SKM-1 treated with dmso at 0.1 percent for 144 hours (cell line): ENCODE measurements at regions not wholly inside any gene's neighbourhood (a gene's known extent, or its start where the extent isn't known, plus 50 kb on each side); places are given as distances from the start of the nearest gene placed in this dataset.

Source experiments
- DNase-seq: peaks from one replicate; lab custom pipeline; 2025; ENCODE audit not compliant: unreplicated experiment; lab: John Stamatoyannopoulos, UW

GRCh38 chr9:106728860-106729259 is 134.1 kb upstream of the ZNF462 start:
- no peak for DNase-seq

GRCh38 chr9:106731910-106732309 is 131.1 kb upstream of the ZNF462 start:
- no peak for DNase-seq

GRCh38 chr9:106733828-106734380 is 129.1 kb upstream of the ZNF462 start:
- no peak for DNase-seq

DNA sequence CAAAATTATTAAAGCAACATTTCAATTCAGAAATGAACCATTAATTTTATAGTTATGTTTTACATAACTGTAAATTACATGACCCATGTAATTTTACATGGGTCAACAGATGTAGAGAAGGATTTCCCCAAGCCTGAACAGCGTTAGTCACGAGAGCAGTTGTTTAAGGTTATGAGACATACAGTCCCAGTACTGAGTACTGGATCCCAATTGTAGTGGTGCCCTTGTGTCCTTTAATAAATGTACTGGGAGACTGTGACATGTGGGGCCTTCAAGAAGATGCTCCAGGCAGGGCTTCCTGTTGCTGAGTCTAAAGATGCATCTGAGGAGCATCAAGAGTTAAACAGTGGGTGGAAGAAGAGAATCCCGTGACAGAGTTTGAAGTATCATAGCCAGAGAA is 125.5 kb upstream of the ZNF462 start:
- no peak for DNase-seq

DNA sequence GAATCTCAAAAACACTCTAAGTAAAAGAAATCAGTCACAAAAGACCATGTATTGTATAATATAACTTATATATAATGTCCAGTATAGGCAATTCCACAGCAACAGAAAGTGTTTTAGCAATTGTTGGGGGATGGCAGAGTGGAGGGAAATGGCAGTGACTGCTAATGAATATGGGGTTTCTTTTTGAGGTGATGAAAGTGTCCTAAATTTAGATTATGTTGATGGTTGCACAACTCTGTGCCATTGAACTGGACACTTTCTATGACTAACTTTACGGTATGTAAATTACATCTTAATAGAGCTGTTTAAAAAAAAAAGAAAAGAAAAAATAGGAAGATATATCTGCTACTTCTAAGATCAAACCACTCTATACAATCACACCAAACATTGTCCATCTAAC is 124.9 kb upstream of the ZNF462 start:
- DNase-seq: no peak

DNA sequence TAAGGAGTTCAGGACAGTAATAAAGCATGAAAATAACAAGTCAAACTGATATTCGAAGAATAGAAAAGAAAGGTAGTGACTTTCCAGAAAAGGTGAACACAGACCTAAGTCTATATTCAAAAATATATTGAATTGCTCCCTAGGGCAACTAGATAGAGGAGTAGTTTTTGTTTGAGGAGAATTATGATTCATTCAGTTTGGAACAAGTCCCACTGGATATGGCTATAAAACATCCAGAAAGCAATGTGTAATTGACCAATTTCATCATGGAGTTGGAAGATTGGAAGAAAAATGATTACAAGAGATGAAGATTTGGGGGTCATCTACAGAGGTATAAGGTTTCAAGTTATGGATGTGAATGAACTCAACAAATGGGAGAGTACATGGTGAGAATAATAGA is 117.5 kb upstream of the ZNF462 start:
- DNase-seq: no peak

GRCh38 chr9:106745876-106746275 is 117.1 kb upstream of the ZNF462 start:
- no peak for DNase-seq

DNA sequence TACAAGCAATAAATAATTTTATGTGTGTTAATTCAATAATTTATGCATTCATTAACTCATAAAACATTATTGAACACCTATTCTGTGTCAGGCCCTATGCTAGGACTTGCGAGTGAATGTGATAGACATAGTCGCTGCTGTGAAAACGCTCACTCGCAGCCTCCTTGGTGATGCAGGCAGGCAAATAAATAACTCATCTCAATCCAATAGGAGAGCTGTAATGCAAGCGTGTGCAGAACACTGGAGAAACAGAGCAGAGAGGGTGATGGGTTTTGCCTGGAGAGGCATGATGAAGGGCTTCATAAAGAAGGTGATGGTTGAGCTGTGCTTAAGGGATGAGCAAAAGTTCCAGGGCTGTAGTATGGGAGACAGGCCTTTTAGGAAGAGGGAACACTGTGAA is 111.3 kb upstream of the ZNF462 start:
- DNase-seq: no peak

- DNase-seq: no peak
Observed at GRCh38 chr9:106752581-106752980, 110.4 kb upstream of the ZNF462 start.

DNA sequence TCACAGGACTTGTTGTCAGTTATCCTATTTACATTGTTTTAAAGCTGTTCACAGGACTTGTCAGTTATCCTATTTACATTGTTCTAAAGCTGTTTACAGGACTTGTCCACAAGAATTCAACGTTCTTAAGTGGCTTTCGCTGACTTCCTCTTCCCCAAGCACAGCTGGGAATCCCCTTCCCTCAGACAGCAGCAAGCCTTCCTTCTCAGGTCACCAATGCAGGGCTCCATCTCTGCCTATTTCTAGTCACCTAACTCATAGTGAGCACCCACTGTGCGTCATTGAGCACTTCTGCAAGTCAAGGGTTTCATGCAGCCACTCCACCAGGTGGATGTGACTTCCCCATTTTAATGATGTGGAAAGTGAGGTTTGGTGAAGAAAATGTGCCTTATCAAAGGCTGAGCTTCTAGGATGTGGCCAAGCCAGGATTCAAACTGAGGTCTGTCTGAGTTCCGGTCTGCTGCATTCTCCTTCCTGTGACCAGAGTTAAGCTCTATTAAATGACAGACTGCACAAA is 109.8 kb upstream of the ZNF462 start:
- no peak for DNase-seq

DNA sequence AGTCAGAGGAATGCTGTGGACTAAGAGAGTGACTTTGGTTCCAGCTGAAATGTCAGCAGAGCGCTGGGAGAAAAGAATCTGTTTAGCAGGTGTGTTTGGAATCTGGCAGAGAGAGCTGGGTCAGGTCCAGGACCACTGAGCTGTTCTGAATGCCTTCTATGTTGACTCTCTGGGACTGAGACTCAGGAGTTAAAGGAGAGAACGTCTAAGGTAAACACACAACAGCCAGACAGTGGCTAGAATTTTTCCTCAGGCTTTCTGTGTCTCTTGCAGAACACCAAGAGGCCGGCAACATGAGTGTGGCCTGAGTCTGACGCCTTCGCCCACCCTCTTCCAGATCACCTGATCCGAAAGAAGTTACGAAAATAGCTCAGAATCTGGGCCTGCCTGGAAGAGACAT is 107.2 kb upstream of the ZNF462 start:
- DNase-seq: no peak

- DNase-seq: no peak
Observed at GRCh38 chr9:106757514-106757913, 105.5 kb upstream of the ZNF462 start.

DNA sequence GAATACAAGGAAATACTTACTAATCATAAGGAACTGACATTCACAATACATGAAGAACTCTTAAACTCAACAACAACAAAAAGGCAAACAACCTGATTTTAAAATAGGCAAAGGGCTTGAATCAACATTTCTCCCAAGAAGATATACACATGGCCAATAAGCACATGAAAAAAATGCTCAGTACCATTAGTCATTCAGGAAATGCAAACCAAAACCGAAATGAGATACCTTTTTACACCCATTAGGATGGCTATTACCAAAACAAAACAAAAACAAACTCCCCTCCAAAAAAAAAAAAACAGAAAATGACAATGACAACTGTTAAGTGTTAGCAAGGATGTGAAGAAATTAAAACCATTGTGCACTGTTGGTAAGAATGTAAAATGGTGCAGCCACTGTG is 104.1 kb upstream of the ZNF462 start:
- DNase-seq: no peak

DNA sequence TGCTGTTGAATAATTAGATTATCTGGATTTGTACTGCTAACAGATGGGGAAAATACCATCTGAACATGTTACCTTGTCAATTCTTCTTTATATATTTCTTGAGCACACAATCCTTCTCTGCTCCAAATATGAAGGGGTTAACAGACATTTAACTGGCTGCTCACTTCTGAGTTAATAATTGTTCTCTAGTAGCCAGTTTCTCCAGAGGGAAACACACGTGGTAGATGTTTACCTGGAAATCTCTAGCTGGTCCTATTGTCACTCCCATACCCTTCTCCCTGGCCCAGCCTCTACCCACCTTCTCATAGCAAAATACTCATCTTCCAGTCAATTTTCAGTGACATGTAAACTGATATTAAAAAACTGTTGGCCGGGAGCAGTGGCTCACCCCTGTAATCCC is 101.5 kb upstream of the ZNF462 start:
- no peak for DNase-seq

- DNase-seq: no peak
Observed at GRCh38 chr9:106766616-106767015, 96.3 kb upstream of the ZNF462 start.

- DNase-seq: no peak
Observed at GRCh38 chr9:106769331-106769730, 93.6 kb upstream of the ZNF462 start.

- no peak for DNase-seq
Observed at GRCh38 chr9:106771608-106772007, 91.4 kb upstream of the ZNF462 start.

DNA sequence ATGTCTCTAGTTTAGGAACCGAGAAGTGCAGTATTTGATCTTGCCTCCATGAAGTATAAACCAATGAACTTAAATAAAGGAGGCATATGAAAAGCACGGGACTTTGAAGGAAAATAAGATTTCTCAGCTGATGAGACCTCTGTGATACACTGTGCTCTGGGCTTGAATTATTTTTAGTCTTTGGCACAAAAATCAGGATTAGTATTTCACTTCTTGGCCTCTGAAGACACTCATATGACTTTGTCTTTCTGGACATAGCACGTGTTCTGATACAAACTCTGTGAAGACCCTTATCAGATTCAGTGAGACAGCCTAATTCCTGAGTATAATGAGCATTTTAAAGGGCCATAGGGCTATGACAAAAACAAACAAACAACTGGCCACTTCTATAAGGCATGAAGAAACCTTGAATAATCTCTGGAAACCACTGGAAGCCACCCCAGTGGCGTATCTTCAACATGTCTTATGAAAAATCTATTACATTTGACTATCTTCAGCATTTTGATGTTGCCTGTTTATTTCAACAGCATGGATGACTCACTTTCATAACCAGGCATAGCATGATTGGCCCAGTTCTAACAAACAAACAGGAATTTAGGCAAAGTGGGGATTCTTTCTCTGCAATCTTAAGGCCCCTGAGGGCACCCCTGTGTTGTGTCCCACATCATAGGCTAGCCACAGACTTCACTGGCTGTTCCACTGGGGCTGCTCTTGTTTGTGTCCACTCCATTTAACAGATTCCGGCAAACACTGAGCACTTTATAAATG is 90.3 kb upstream of the ZNF462 start:
- no peak for DNase-seq

- DNase-seq: no peak
Observed at GRCh38 chr9:106773750-106774149, 89.2 kb upstream of the ZNF462 start.

GRCh38 chr9:106775960-106776359 is 87.0 kb upstream of the ZNF462 start:
- DNase-seq: no peak

- peak; percentile 1 for DNase-seq
Observed at GRCh38 chr9:106779796-106780195, 83.2 kb upstream of the ZNF462 start.

GRCh38 chr9:106783121-106783520 is 79.8 kb upstream of the ZNF462 start:
- DNase-seq: no peak

- no peak for DNase-seq
Observed at GRCh38 chr9:106784076-106784475, 78.9 kb upstream of the ZNF462 start.
